SH-SY5Y (cell line): ENCODE measurements at regions not wholly inside any gene's neighbourhood (a gene's known extent, or its start where the extent isn't known, plus 50 kb on each side); places are given as distances from the start of the nearest gene placed in this dataset.

Experiments used
- GATA2 ChIP-seq: IDR thresholded peaks from 2 replicates; pipeline ENCODE4 v1.6.1; 2011; ENCODE audit warnings: mild to moderate bottlenecking, low read depth, low read length
- GATA3 ChIP-seq: IDR thresholded peaks from 2 replicates; pipeline ENCODE4 v1.6.1; 2011; ENCODE audit warnings: low read depth, mild to moderate bottlenecking, low read length, moderate library complexity

GRCh38 chrX:7603387-7603786 is 239.6 kb upstream of the VCX start:
- TF ChIP-seq GATA3 (no peak), GATA2 (no peak)
